AG04450 (cell line): ENCODE measurements at regions not wholly inside any gene's neighbourhood (a gene's known extent, or its start where the extent isn't known, plus 50 kb on each side); places are given as distances from the start of the nearest gene placed in this dataset.

Experiments used
- CTCF ChIA-PET: fragments of 300-600, 350-600 bp; formaldehyde crosslinking; extraction: SDS; loops from one replicate; lab custom pipeline; 2022; ENCODE audit warnings: antibody characterized with exemption, inconsistent platforms; lab: Charles Lee
- POLR2A ChIA-PET: fragments of 350-600 bp; formaldehyde crosslinking; extraction: SDS; loops from one replicate; lab custom pipeline; 2021; ENCODE audit warnings: antibody characterized with exemption, inconsistent platforms; lab: Yijun Ruan, JAX
- DNase-seq: peaks from one replicate; pipeline ENCODE4 v3.0.0-alpha.2; 2011; ENCODE audit warnings: low read depth, low spot score
- H3K27ac ChIP-seq: one replicate; pipeline ENCODE4 v1.5.1; 2012; ENCODE audit warnings: low read depth, low read length, control low read depth
- H3K27me3 ChIP-seq: one replicate; pipeline ENCODE4 v1.6.0; 2012; ENCODE audit warnings: low read length; ENCODE audit not compliant: control insufficient read depth, insufficient read depth
- H3K4me3 ChIP-seq: 2 replicates; pipeline ENCODE4 v1.5.1; 2011; ENCODE audit warnings: mild to moderate bottlenecking, low read depth, low read length, control low read depth
- H3K9me3 ChIP-seq: 2 replicates; pipeline ENCODE4 v1.5.1; 2012; ENCODE audit warnings: low read length; ENCODE audit not compliant: control insufficient read depth, insufficient read depth
- CTCF ChIP-seq: IDR thresholded peaks from 2 replicates; pipeline ENCODE4 v1.5.1; 2011; ENCODE audit warnings: low read depth, low read length, control low read depth, inconsistent platforms

- H3K27ac ChIP-seq, result no peak overlapping the region
- ChIA-PET POLR2A (no interaction called here), CTCF (interaction anchor here (1.4 kb wide), 1 partner anchor 71 kb away, joined by 3 read pairs; no protein-coding TSS in a partner anchor)
- no peaks in the 10 kb centered on the region for H3K9me3 ChIP-seq
- no peak for TF ChIP-seq CTCF
- no peak for DNase-seq
- H3K4me3 ChIP-seq, result no peak overlapping the region
- no peaks in the 10 kb centered on the region for H3K27me3 ChIP-seq
Observed at GRCh38 chrX:10049236-10049635, 82.1 kb downstream of the CLDN34 start.

GRCh38 chrX:10050481-10050880 lies 83.3 kb downstream of the CLDN34 start:
- Histone ChIP-seq H3K4me3 (no peak overlapping the region), H3K27me3 (no peaks in the 10 kb centered on the region), H3K27ac (no peak overlapping the region), H3K9me3 (peaks cover 6% of the 10 kb centered on the region)
- no peak for TF ChIP-seq CTCF
- ChIA-PET POLR2A (no interaction called here), CTCF (interaction anchor here (0.6 to 1.0 kb wide), 2 partner anchors 28 to 69 kb away, joined by 3 to 4 read pairs; no protein-coding TSS in a partner anchor)
- DNase-seq, result no peak

GRCh38 chrX:10051866-10052480 lies 84.8 kb downstream of the CLDN34 start:
- Histone ChIP-seq H3K4me3 (no peak overlapping the region), H3K27me3 (no peaks in the 10 kb centered on the region), H3K27ac (no peak overlapping the region), H3K9me3 (peaks cover 6% of the 10 kb centered on the region)
- no peak for TF ChIP-seq CTCF
- ChIA-PET CTCF (no interaction called here), POLR2A (no interaction called here)
- DNase-seq, result no peak

GRCh38 chrX:10052906-10053625 lies 85.9 kb downstream of the CLDN34 start:
- ChIA-PET CTCF (no interaction called here), POLR2A (no interaction called here)
- TF ChIP-seq CTCF, result no peak
- no peak overlapping the region for H3K27ac ChIP-seq
- no peak for DNase-seq
- H3K4me3 ChIP-seq, result no peak overlapping the region
- no peaks in the 10 kb centered on the region for H3K27me3 ChIP-seq
- H3K9me3 ChIP-seq, result peaks cover 6% of the 10 kb centered on the region

- CTCF ChIA-PET, result no interaction called here
- H3K27me3 ChIP-seq, result no peaks in the 10 kb centered on the region
- DNase-seq, result no peak
- peaks cover 6% of the 10 kb centered on the region for H3K9me3 ChIP-seq
- no peak for TF ChIP-seq CTCF
- POLR2A ChIA-PET, result no interaction called here
- no peak overlapping the region for H3K27ac ChIP-seq
- no peak overlapping the region for H3K4me3 ChIP-seq
Observed at GRCh38 chrX:10054396-10054795, 87.2 kb downstream of the CLDN34 start.
